GM19455 (cell line): ENCODE measurements at regions not wholly inside any gene's neighbourhood (a gene's known extent, or its start where the extent isn't known, plus 50 kb on each side); places are given as distances from the start of the nearest gene placed in this dataset.

Experiments used
- ATAC-seq: cut with Tn5 transposase; IDR thresholded peaks from one replicate; pipeline ENCODE4 v1.9.1; 2021; ENCODE audit not compliant: unreplicated experiment

DNA sequence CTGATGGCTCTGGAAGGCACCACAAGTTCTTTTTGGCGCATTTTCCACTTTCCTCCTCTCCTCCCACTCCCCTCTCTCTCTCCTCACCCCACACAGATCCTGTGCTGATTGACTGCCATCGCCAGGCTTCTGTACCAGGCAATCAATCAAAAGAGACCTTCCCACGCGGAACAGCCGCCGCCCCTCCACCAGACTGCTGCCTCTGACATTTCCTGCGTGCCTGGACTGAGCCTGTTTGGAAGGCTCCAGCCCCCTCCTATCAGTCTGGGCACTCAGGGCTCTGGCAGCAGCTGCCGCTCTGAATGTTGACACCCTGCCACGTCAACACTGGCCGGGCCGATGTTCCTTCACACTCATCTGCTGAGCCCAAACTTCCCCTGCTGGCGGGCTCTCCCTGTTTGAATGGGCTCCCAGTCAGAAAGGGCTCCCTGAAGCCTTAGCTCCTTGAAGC lies 467.7 kb downstream of the EPHA4 start:
- no peak for ATAC-seq

DNA sequence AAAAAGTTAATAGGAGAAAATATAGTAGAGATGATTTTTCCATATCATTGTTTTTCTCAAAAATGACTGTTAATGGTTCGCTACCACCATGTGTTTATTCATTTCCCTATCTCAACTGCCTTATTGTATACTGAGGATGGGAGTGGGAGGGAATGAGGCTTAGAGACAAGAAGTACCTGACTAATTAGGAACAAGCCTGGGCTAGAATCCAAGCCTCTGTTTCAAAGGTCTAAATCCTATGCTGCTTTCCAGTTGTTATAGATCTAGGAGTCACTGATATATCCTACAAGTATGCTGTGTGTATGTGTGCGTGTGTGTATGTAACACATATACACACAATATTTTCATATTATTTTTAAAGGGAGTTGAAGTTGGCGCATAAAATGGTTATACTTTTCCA lies 465.9 kb downstream of the EPHA4 start:
- ATAC-seq: no peak

DNA sequence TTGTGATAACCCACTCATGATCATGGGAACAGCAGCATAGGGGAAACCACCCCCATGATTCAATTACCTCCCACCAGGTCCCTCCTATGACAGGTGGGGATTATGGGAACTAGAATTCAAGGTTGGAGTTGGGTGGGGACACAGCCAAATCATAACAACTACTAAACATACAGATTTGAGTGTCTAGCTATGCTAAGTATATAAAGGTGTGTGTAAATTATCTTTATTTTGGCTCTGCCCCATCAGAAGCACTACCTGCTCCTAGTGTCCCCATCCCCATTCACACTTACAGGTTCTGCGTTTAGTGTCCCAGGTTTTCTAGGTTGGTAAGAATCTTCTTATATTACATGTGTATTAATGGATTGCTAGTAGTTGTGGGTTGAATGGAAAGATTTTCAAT lies 464.7 kb downstream of the EPHA4 start:
- no peak for ATAC-seq

DNA sequence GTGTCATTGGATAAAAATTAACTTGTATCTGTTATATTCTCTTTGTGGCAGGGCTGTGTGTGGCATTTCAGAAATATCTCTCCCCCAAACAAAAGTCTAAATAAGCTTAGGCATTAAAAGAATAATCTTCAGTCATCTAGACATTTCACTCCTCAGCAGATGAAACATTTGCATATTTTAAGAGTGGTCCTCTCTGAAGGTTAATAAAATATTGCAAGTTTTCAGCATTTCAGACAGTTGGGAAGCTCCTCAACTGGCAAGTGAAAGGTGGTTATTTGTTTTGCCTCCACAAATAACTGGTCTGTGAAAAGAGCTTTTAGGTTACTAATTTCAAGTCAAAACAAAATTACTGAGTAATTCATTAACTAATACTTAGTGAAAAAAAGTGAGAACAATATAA lies 462.6 kb downstream of the EPHA4 start:
- ATAC-seq: no peak

DNA sequence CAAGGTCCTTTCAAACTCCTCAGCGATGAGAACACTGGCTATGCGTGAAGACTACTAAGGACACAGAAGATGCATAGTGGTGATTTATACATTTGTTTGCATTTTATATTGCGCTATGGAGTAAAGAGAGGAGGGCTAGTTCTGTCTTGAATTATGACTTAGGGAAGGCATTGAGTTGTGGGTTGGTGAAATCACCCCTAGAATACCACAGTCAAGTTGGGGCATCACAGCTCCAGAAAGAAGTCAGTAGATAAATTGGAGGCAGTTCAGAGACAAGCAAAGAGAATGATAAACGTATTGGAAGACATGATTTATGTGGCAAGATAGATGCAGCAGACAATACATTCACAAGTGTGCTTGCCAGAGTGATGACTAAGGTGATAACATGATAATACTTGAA lies 460.4 kb downstream of the EPHA4 start:
- no peak for ATAC-seq

DNA sequence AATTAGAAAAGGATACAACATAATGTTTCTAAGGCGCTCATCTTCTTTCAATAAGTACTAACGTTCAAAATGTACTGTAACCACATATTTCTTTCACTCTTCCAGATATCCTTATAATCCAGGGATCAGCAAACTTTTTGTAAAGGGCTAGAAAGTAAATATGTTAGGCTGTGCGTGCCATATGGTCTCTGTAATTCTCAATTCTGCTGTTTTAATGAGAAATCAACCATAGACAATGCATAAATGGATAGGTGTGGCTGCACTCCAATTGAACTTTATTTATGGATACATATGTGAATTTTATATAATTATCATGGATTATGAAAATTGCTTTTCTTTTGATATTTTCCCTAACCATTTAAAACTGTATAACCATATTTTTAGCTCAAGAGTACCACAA lies 459.4 kb downstream of the EPHA4 start:
- ATAC-seq: no peak

DNA sequence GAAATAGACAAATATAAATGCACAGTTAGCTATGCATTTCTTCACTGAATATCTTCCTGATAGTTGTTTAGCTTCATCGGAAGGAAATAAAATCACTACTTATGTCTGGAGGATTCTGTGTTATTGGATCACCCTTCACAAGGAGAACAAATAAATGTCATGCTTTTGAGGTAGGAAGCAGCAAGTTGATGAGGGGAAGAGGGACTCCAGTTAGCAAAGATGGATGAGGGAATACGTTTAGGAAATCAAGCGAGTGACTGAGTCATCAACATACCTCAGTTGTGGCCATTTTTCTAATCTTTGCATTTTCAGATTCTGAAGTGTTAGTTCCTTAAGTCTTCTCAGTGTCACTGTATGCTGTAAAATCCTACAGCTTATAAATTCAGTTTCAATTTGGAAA lies 456.2 kb downstream of the EPHA4 start:
- no peak for ATAC-seq

DNA sequence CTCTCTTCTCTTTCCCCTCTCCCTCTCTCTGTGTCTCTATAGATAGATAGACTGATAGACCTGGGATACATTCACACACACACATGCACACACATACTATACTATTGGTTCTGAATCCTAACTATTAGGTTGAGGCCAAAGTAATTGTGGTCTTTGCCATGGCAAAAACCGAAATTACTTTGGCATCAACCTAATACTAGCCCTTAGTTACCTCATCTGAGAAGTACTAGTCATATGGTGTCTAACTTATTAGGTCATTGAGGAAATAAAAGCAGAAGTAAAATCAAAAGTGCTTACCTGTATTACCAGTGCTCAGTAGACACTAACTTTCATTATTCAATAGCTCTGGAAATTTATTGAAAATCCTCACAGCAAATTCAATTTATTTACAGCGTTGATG lies 451.5 kb downstream of the EPHA4 start:
- ATAC-seq: no peak

DNA sequence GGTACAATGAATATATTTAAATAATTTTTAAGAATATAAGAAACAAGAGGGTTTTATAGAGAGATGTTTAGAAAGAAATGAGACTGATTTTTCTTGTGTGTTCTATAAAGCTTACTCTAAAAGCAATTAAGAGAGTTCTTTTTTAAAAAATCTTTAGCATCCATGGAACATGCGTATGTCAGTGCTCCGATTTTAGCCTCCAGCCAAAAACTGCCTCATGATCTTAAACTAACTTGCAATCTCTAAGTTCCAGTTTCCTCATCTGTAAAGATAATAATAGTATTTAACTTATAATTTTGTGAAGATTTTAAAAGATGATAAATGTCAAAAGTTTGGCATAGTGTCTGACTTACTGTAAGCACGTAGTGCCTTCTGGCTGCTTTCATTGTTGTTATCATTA lies 448.7 kb downstream of the EPHA4 start:
- ATAC-seq: no peak

DNA sequence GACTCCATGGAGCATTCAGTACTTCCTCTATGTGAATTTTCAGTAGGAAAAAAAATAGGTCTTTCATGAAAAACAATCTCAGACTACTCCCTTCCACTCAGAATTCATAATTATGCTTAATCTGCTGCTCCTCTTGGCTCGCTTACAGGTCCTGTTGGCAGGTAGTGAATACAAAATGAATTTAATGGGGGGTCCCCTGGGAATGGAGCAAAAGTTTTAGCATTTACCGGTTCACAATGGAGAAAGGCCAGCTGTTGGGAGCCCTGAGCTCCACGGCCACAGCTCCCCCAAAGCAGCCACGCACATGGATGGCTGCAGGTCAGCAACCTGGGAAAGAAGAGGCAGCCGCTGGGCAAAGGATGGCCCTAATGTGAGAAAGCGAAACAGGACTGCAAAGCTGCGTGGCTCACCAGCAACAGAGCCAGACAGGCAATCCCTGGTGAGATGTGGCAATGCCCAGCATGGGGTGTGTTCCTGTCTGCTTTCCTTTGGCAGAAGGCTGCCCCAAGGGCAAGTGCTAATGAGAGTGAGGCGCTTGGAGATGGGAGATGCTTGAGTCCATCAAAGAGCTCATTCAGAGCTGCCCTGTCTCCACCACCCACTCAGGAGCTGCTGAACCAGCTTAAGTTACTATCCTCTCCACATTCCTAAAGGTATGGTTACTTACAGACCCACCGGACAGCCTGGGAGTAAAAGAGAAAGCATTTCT lies 447.4 kb downstream of the EPHA4 start:
- no peak for ATAC-seq

DNA sequence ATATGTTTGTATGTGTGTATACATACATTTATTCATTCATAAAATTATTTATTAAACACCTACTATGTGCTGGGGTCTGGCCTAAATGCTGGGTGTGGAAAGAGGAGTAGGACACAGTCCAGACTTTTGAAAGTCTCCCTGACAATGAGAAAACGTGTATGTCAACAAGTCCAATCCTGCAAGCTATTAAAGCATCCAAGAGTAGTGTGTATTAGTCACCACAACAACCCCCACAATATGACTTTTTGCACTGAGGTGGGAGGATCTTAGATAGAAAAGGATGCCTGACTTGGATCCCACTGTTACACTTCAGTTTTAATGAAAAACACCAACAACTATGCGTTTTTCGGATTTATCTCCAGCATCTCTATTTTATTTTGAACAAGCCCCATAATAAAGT lies 446.4 kb downstream of the EPHA4 start:
- ATAC-seq: no peak

DNA sequence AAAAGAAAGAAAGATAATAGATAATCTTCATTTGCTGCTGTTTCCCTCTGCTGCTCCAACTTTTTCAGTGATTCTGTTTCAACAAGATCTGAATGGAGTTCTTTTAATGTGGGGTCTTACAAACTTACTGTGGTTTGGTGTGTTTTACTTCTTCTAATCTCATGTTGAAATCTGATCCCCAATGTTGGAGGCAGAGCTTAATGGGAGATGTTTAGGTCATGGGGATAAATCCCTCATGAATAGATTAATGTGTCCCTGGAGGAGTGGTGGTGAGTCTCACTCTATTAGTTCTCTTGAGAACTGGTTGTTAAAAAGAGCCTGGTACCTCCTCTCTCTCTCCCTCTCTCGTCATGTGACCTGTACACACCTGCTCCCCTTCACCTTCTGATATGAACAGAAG lies 442.4 kb downstream of the EPHA4 start:
- no peak for ATAC-seq

DNA sequence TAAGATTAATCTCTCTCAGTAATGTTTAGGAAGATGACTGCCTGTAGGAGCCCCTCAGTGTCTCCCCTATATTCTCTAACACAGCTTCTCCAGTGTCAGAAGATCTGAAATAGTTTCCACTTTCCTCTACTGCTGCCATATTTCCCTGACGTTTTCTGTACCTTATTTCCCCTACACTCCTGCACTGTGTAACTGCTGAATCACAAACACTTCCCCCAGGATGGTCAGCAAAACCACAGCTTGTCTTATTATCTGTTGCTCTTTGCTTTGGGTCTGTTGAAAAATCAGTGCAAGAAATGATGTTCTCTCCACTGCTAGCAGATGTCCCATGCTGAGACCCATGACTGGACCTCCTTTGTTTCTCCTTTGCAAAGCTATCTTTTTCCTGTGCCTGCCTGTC lies 441.7 kb downstream of the EPHA4 start:
- no peak for ATAC-seq

DNA sequence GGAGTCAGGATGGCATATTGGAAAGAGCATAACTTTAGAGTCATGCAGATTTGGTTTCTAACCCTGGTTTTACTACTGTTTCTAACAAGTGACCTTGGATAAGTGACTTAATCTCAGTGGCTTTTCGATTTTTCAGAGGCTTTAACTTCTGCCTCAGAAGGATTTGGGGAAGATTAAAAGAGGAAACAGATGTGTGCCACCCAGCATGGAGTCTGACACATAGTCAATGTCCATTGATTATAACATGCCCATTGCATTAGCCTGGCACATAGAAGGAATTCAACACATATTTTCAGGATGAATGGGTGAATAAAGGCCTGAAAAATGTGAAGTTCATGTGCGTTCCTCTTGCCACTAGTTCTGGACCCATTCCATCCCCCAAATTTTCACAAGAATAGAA lies 438.2 kb downstream of the EPHA4 start:
- ATAC-seq: no peak

DNA sequence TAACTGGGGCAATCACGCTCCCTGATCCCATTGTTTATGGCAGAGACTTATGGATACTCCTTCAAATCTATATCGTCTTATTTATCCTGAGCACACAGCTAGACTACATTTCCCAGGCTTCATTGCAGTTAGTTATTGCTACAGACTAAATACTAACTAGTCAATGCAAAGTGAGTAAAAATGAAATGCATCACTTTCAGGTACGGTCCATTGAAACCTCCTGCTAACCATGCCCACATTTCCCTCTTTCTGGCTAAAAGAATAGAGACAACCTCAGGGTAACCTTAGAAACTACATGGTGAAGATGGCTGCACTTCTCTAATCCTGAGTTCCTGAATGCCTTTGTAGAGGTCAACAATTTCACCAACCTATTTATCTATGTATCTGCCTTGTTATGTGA lies 437.4 kb downstream of the EPHA4 start:
- no peak for ATAC-seq

DNA sequence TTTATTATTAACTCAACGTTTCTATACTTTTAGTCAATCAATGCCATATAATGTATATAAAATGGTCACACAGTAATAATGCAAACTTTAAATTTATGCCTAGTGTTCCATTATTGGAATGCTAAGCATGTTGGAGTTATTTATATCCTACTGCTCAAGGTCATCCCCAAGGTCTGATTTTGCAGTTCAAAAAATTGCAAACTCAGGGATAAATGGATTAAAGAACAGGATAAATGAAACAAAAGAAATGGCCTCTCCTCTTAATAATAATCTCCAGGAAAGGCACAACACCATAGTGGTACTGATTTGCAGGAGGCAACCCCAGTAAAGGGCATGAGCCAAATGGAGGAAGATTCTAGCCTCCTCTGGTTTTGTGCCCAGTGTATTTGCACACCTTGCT lies 436.4 kb downstream of the EPHA4 start:
- ATAC-seq: no peak

DNA sequence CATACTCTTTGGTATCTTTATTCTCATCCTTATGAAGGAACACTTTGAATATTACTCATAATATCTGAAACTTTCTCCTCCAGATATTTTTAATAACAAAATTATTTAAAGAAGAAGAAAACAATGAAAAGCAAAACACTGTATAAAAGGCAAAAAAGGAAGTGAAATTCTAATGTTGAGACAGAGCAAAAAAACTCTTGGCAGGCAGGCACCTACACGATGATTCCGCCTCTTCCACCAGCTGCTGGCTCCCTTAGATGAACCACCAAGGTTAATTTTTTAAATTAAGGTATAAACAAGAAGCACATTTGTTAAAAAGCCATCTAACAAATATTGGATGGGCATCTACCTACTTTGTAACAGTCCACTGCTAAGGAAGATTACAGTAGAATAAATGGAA lies 434.7 kb downstream of the EPHA4 start:
- ATAC-seq: no peak

DNA sequence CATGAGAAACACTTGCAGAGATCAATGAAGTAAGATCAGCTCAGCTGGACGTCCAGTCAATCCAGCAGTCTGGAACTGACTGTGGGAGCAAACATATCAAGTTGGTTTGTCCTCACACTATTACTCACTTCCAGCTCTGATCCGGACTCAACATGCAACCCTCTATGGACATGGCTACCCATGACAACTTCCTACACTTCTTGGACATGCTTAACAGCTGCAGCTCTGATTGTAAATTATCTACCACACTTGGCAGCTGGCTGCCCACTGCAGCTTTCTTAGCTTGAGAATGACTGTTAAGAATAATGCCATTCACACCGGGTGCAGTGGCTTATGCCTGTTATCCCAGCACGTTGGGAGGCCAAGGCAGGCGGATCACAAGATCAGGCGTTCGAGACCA lies 429.8 kb downstream of the EPHA4 start:
- no peak for ATAC-seq

DNA sequence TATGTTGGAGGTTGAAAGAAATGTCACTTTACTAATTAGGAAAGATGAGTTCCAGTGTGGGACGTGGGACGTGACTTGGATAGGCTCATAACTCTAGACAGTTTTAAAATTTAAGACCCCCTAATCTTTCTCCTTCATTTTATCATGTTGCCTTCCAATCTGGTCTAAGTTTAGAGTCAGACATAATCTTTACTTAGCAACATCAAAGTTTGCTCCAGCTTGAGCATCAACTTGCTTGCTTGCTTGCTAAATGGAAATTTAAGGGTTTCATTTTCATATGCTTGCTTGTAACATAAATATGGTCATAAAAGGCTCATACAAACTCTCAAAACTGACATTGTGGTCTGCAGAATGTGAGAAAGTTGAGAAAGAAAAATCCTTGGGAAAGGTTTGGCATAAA lies 428.9 kb downstream of the EPHA4 start:
- no peak for ATAC-seq

DNA sequence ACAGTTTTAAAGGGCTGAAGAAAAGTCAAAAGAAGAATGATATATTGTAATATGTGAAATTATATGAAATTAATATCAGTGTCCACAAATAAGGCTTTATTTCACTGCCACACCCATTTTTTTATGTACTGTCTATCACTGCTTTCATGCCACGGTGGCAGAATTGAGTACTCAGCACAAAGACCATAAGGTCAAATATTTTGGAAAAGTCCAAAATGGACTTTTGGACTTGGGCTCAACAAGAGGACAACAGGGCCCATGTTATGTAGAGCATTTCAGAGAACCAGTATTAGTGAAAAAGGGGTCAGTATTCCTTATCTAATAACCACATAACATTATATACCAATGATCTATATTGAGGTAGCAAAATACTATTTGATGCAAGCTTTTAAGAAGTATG lies 427.2 kb downstream of the EPHA4 start:
- ATAC-seq: no peak

DNA sequence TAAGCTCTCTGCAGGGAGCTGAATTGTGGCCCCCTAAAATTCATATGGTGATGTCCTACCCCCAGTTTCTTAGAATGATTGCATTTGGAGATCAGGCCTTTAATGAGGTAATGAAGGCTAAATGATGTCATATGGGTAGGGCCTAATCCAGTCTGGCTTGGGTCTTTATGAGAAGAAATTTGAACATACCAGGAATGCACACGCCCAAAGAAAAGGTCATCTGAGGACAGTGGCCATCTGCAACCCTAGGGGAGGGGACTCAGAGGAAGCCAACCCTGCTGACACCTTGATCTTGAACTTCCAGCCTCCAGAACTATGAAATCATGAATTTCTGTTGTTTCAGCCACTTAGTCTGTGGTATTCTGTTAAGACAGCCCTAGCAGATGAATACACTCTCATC lies 426.7 kb downstream of the EPHA4 start:
- ATAC-seq: no peak

DNA sequence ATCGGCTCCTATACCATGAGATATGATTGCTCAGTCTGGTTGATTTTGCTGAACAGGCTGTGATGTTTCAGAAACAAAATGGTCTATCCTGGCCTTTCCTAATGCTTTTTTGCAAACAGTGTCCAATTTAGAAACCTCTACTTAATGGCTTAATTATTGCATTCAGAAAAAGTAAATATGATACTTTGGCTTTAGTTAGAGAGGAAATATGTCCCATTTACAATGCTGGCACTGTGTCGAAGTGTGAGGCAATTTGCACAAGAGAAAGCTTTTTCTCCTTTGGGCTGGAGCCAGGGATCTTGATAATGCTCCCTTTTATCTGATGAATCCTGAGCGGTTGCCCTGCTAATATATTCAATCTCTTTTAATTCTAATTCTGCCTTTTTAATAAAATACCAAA lies 418.9 kb downstream of the EPHA4 start:
- ATAC-seq: no peak

DNA sequence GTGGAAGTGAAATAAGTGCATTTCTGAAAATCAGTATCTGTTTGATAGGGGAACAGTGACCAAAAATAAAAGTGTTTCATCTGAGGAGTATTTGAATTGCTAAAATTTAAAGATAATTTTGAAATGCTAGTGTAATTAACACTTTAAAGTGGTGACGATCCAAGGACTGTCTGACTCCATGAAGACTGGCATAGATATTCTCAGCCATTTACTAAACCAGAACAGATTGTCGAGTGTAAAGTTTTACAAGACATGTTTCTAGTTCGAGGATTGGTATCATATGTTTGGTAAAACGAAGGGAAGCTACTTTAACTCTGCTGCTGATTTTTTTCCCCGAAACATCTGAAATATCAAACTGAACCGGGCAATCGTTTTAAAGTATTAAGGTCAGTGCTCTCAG lies 417.9 kb downstream of the EPHA4 start:
- no peak for ATAC-seq
